DMS 273 (cell line): ENCODE measurements at regions not wholly inside any gene's neighbourhood (a gene's known extent, or its start where the extent isn't known, plus 50 kb on each side); places are given as distances from the start of the nearest gene placed in this dataset.
A peak's percentile ranks its signal among the peaks of the same experiment; 100 is the strongest.

Source experiments
- DNase-seq: peaks from one replicate; lab custom pipeline; 2025; ENCODE audit not compliant: unreplicated experiment; lab: John Stamatoyannopoulos, UW

- peak; percentile 17 for DNase-seq
These were observed 275.5 kb downstream of the SS18 start for GRCh38 chr18:25814841-25815458.

GRCh38 chr18:25813110-25813509, 277.3 kb downstream of the SS18 start:
- DNase-seq = no peak

- no peak for DNase-seq
These were observed 279.7 kb downstream of the SS18 start for GRCh38 chr18:25810736-25811135.

GRCh38 chr18:25805939-25806338, 284.5 kb downstream of the SS18 start:
- DNase-seq = no peak

- no peak for DNase-seq
These were observed 285.1 kb downstream of the SS18 start for GRCh38 chr18:25805323-25805722.

GRCh38 chr18:25799231-25799630, 291.2 kb downstream of the SS18 start:
- DNase-seq = no peak

- peak; percentile 48 for DNase-seq
These were observed 292.4 kb downstream of the SS18 start for GRCh38 chr18:25798046-25798445.

- DNase-seq = no peak
These were observed 295.2 kb downstream of the SS18 start for GRCh38 chr18:25795213-25795612.

GRCh38 chr18:25787276-25787675, 303.1 kb downstream of the SS18 start:
- DNase-seq = no peak

- DNase-seq = no peak
These were observed 303.7 kb downstream of the SS18 start for GRCh38 chr18:25786758-25787157.

GRCh38 chr18:25780105-25780504, 310.3 kb downstream of the SS18 start:
- DNase-seq = no peak

- no peak for DNase-seq
These were observed 318.6 kb downstream of the SS18 start for GRCh38 chr18:25771796-25772195.

- no peak for DNase-seq
These were observed 325.6 kb downstream of the SS18 start for GRCh38 chr18:25764777-25765176.

- peak; percentile 37 for DNase-seq
These were observed 331.3 kb downstream of the SS18 start for GRCh38 chr18:25759111-25759510.

- peak; percentile 8 for DNase-seq
These were observed 346.7 kb downstream of the SS18 start for GRCh38 chr18:25743646-25744151.

- no peak for DNase-seq
These were observed 351.0 kb downstream of the SS18 start for GRCh38 chr18:25739376-25739775.

GRCh38 chr18:25737710-25738311, 352.6 kb downstream of the SS18 start:
- peak; percentile 81 for DNase-seq

- no peak for DNase-seq
These were observed 353.9 kb downstream of the SS18 start for GRCh38 chr18:25736516-25736915.

- DNase-seq = no peak
These were observed 355.0 kb downstream of the SS18 start for GRCh38 chr18:25735459-25735858.

- peak; percentile 8 for DNase-seq
These were observed 356.1 kb downstream of the SS18 start for GRCh38 chr18:25734336-25734735.

GRCh38 chr18:25732862-25733261, 357.6 kb downstream of the SS18 start:
- DNase-seq = no peak

- no peak for DNase-seq
These were observed 361.3 kb downstream of the SS18 start for GRCh38 chr18:25729072-25729471.
